Stimulated activated CD8-positive, alpha-beta memory T cell treated with anti-CD3 and anti-CD28 coated beads, Interleukin-12 subunit alpha, Interleukin-12 subunit beta, amount 100 ng/mL, for 1 hour (primary cell): ENCODE measurements at regions not wholly inside any gene's neighbourhood (a gene's known extent, or its start where the extent isn't known, plus 50 kb on each side); places are given as distances from the start of the nearest gene placed in this dataset.

ENCODE experiments used
- DNase-seq: peaks from one replicate; pipeline ENCODE4 v3.0.0-alpha.2; 2020; ENCODE audit warnings: low read depth

GRCh38 chr2:203813684-203814083 lies 53.9 kb upstream of the CTLA4 start:
- DNase-seq = no peak

GRCh38 chr2:203814661-203815540 lies 52.7 kb upstream of the CTLA4 start:
- DNase-seq = no peak

- no peak for DNase-seq
These were observed 52.1 kb upstream of the CTLA4 start for GRCh38 chr2:203815541-203815898.

DNA sequence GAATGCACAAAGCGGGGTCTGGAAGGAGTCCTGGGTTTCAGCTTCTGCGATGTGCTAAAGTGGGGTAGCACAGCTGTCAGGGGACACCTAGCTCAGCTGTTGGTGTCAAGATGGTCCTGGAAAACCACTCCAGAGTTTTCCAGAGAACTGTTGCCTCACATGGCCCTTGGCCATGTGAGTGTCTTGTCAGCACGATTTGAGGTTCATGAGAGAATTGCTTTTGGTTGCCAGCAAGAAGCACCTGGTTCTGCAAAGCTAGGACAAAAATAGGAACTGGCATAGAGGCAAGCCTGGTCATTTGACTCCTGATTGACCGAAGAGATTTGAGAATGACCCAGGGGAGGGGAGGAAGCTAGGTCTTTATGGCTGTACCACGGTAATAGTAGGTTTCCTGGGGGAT lies 50.4 kb upstream of the CTLA4 start:
- DNase-seq = no peak
